Breast epithelium (tissue), 4 donors: ENCODE measurements at regions not wholly inside any gene's neighbourhood (a gene's known extent, or its start where the extent isn't known, plus 50 kb on each side); places are given as distances from the start of the nearest gene placed in this dataset.

ENCODE experiments used
- DNase-seq, 2 donors: peaks; one replicate each; pipeline ENCODE4 v3.0.0-alpha.2; 2019; ENCODE audit warnings: low spot score in 2 of 2
- H3K27ac ChIP-seq, 2 donors: fragments of 200-600 bp; sonication (generic) in 1 of 2; one replicate each; pipeline ENCODE4 v1.5.1; 2016 to 2019; ENCODE audit warnings: mild to moderate bottlenecking in 1 of 2
- H3K27me3 ChIP-seq, 2 donors: fragments of 200-600 bp; sonication (generic) in 1 of 2; one replicate each; pipeline versions ENCODE4 v1.5.1 to v1.6.0; 2017 to 2019; ENCODE audit warnings: control low read depth in 1 of 2, mild to moderate bottlenecking in 1 of 2
- H3K36me3 ChIP-seq: fragments of 200-600 bp; one replicate; pipeline ENCODE4 v1.5.1; 2019
- H3K4me1 ChIP-seq, 2 donors: fragments of 200-600 bp; sonication (generic); one replicate each; pipeline ENCODE4 v1.5.1; 2016 to 2019; ENCODE audit warnings: control low read depth in 1 of 2
- H3K4me3 ChIP-seq, 3 donors: fragments of 200-600 bp; sonication (generic); 1 replicate in 2 of 3; 2 replicates in 1 of 3; pipeline ENCODE4 v1.5.1; 2016 to 2019; ENCODE audit warnings: mild to moderate bottlenecking in 3 of 3, moderate library complexity in 2 of 3
- H3K9me3 ChIP-seq, 2 donors: fragments of 200-600 bp; sonication (generic) in 1 of 2; one replicate each; pipeline ENCODE4 v1.5.1; 2016 to 2019; ENCODE audit warnings: control low read depth in 1 of 2
- CTCF ChIP-seq, 3 donors: fragments of 450-650 bp; IDR thresholded peaks; one replicate each; pipeline ENCODE4 v1.5.1; 2016 to 2017; ENCODE audit warnings: antibody characterized with exemption in 3 of 3, mild to moderate bottlenecking in 3 of 3, moderate library complexity in 3 of 3
- POLR2A ChIP-seq: fragments of 450-650 bp; IDR thresholded peaks from one replicate; pipeline ENCODE4 v1.6.1; 2016; ENCODE audit warnings: antibody characterized with exemption, mild to moderate bottlenecking, moderate library complexity
- POLR2AphosphoS5 ChIP-seq, 3 donors: sonication (generic); formaldehyde crosslinking; IDR thresholded peaks; one replicate each; pipeline ENCODE4 v1.6.1; 2017; ENCODE audit warnings: antibody characterized with exemption in 3 of 3
- intact Hi-C: fragments of 100-400 bp; cut with DNase I; formaldehyde crosslinking; loops from one replicate; pipeline ENCODE4 v1.15.1; 2023; ENCODE audit warnings: low total_unique reads

DNA sequence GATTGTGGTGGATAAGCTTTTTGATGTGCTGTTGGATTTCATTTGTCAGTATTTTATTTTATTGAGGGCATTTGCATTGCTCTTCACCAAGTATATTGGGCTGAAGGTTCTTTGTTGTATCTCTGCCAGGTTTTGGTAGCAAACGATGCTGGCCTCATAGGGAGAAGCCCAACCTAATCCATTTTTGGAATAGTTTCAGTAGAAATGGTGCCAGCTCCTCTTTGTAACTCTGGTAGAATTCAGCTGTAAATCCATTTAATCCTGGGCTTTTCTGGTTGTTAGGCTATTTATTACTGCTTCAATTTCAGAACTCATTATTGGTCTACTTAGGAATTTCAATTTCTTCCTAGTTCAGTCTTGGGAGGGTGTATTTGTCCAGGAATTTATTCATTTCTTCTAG, 309.8 kb upstream of the SETBP1 start:
- no peaks in the 10 kb centered on the region for H3K27me3 ChIP-seq
- no peaks in the 10 kb centered on the region for H3K4me1 ChIP-seq
- intact Hi-C loops = no loop called here
- H3K27ac ChIP-seq = no peak overlapping the region
- DNase-seq = no peak
- H3K36me3 ChIP-seq = no peaks in the 10 kb centered on the region
- H3K4me3 ChIP-seq = no peak overlapping the region
- H3K9me3 ChIP-seq = peaks cover 20 to 30% of the 10 kb centered on the region in 2 donors
- TF ChIP-seq POLR2AphosphoS5 (IDR thresholded peaks at IDR 0.05) (no peak), CTCF (IDR thresholded peaks at IDR 0.05) (no peak), POLR2A (no peak)

DNA sequence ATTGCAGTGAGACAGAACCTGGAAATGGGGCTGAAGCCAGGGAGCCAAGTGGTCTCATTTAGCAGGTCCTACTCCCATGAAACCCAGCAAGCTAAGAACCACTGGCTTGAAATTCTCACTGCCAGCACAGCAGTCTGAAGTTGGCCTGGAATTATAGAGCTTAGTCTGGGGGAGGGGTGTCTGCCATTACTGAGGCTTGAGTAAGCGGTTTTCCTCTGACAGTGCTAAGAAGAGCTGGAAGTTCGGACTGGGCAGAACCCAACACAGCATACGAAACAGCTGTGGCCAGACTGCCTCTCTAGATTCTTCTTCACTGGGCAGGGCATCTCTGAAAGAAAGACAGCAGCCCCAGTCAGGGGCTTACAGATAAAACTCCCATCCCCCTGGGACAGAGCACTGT, 305.7 kb upstream of the SETBP1 start:
- Histone ChIP-seq H3K4me1 (no peaks in the 10 kb centered on the region), H3K27ac (no peak overlapping the region), H3K4me3 (no peak overlapping the region), H3K9me3 (peaks cover 9 to 23% of the 10 kb centered on the region in 2 donors), H3K27me3 (no peaks in the 10 kb centered on the region), H3K36me3 (no peaks in the 10 kb centered on the region)
- no peak for TF ChIP-seq POLR2A
- no peak for TF ChIP-seq CTCF (IDR thresholded peaks at IDR 0.05)
- TF ChIP-seq POLR2AphosphoS5 (IDR thresholded peaks at IDR 0.05) = no peak
- intact Hi-C loops = no loop called here
- DNase-seq = no peak

- no peak overlapping the region for H3K27ac ChIP-seq
- intact Hi-C loops = no loop called here
- H3K4me3 ChIP-seq = no peak overlapping the region
- H3K27me3 ChIP-seq = no peaks in the 10 kb centered on the region
- H3K9me3 ChIP-seq = no peaks in the 10 kb centered on the region
- no peak for DNase-seq
- no peak for TF ChIP-seq CTCF (IDR thresholded peaks at IDR 0.05)
- TF ChIP-seq POLR2A = no peak
- no peak for TF ChIP-seq POLR2AphosphoS5 (IDR thresholded peaks at IDR 0.05)
- H3K36me3 ChIP-seq = no peaks in the 10 kb centered on the region
- no peaks in the 10 kb centered on the region for H3K4me1 ChIP-seq
Measured at GRCh38 chr18:44386401-44386800, 294.3 kb upstream of the SETBP1 start.

DNA sequence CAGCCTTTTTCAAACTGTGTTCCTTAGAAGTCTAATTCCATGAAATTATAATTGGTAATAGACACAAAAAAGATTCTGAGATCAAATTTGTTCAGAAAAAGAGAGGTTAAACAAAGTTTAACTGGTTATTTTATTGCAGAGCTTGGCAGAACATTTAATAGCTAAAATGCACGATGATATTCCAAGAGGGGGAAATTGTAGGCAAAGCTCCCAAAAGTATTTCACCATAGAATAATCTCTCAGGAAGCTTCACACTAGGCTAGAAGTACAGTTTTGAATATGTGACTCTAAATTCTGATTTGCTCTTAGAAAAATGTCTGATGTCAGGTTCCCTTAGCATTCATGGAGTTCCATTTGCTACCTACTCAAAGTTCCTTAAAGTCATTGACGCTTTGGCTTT, 292.4 kb upstream of the SETBP1 start:
- Histone ChIP-seq H3K27me3 (no peaks in the 10 kb centered on the region), H3K27ac (no peak overlapping the region), H3K9me3 (no peaks in the 10 kb centered on the region), H3K4me1 (no peaks in the 10 kb centered on the region), H3K36me3 (no peaks in the 10 kb centered on the region), H3K4me3 (no peak overlapping the region)
- TF ChIP-seq POLR2A (no peak), CTCF (IDR thresholded peaks at IDR 0.05) (no peak), POLR2AphosphoS5 (IDR thresholded peaks at IDR 0.05) (no peak)
- intact Hi-C loops = no loop called here
- no peak for DNase-seq

GRCh38 chr18:44392933-44393332, 287.8 kb upstream of the SETBP1 start:
- H3K27ac ChIP-seq = no peak overlapping the region
- H3K4me3 ChIP-seq = no peak overlapping the region
- no peaks in the 10 kb centered on the region for H3K4me1 ChIP-seq
- intact Hi-C loops = loop anchor here (5.0 kb wide), 1 partner anchor 1294 kb away; no protein-coding TSS in a partner anchor
- no peak for TF ChIP-seq POLR2AphosphoS5 (IDR thresholded peaks at IDR 0.05)
- TF ChIP-seq CTCF (IDR thresholded peaks at IDR 0.05) = no peak
- no peak for TF ChIP-seq POLR2A
- no peak for DNase-seq
- no peaks in the 10 kb centered on the region for H3K9me3 ChIP-seq
- H3K27me3 ChIP-seq = no peaks in the 10 kb centered on the region
- H3K36me3 ChIP-seq = no peaks in the 10 kb centered on the region
